Aorta (tissue), 5 donors: ENCODE measurements at regions not wholly inside any gene's neighbourhood (a gene's known extent, or its start where the extent isn't known, plus 50 kb on each side); places are given as distances from the start of the nearest gene placed in this dataset.

ENCODE experiments used
- ATAC-seq: fragments of 200-7000 bp; cut with Tn5 transposase; one replicate; pipeline ENCODE4 v1.9.1; 2022; ENCODE audit warnings: moderate library complexity; ENCODE audit not compliant: low FRiP score
- DNase-seq, 2 donors: peaks; one replicate each; pipeline ENCODE4 v3.0.0-alpha.2; 2020
- H3K27ac ChIP-seq, 2 donors: one replicate each; pipeline ENCODE4 v1.5.1; 2013; ENCODE audit warnings: low read length in 2 of 2, mild to moderate bottlenecking in 2 of 2, moderate library complexity in 2 of 2, control low read depth in 1 of 2, inconsistent platforms in 1 of 2, low read depth in 1 of 2
- H3K27me3 ChIP-seq, 2 donors: one replicate each; pipeline ENCODE4 v1.6.1; 2013; ENCODE audit warnings: control low read depth in 1 of 2, low read length in 1 of 2, mild to moderate bottlenecking in 1 of 2, moderate library complexity in 1 of 2; ENCODE audit not compliant: insufficient read depth in 2 of 2, control insufficient read depth in 1 of 2
- H3K36me3 ChIP-seq, 2 donors: one replicate each; pipeline ENCODE4 v1.6.1; 2013; ENCODE audit warnings: control low read depth in 1 of 2, low read length in 1 of 2, mild to moderate bottlenecking in 1 of 2; ENCODE audit not compliant: insufficient read depth in 2 of 2, control insufficient read depth in 1 of 2
- H3K4me1 ChIP-seq, 2 donors: one replicate each; pipeline ENCODE4 v1.6.1; 2013; ENCODE audit warnings: low read length in 2 of 2, control low read depth in 1 of 2, mild to moderate bottlenecking in 1 of 2, moderate library complexity in 1 of 2; ENCODE audit not compliant: insufficient read depth in 2 of 2, control insufficient read depth in 1 of 2
- H3K4me3 ChIP-seq, 2 donors: one replicate each; pipeline ENCODE4 v1.5.1; 2013; ENCODE audit warnings: low read length in 2 of 2, control low read depth in 1 of 2, mild to moderate bottlenecking in 1 of 2
- H3K9me3 ChIP-seq: one replicate; pipeline ENCODE4 v1.6.1; 2013; ENCODE audit warnings: mild to moderate bottlenecking, low read length; ENCODE audit not compliant: control insufficient read depth
- WGBS, 2 donors: extraction: QIAGEN DNeasy Blood & Tissue Kit; methylation state at CpG; one replicate each; pipeline ENCODE4 v1.1.7; 2013; 5-methylcytosine and 5-hydroxymethylcytosine counted together
- intact Hi-C, 2 donors: fragments of 100-400 bp; cut with DNase I; formaldehyde crosslinking; loops; one replicate each; pipeline versions ENCODE4 v1.14.2 to v1.15.0; 2022
- donor health status: healthy with polysubstance abuse.
- donor health status: Bipolar disorder and iron deficiency.
- donor health status: DM: no; HTN: no; CAD: no.
- donor health status: DM: no; HTN: no; CAD: no.
- donor health status: DM: yes; HTN: yes; CAD: no.

GRCh38 chr7:84663224-84663623, 468.6 kb upstream of the SEMA3A start:
- Histone ChIP-seq H3K9me3 (no peaks in the 10 kb centered on the region), H3K27ac (no peak overlapping the region), H3K4me1 (peaks cover 0 to 6% of the 10 kb centered on the region in 2 donors), H3K4me3 (no peak overlapping the region), H3K27me3 (no peaks in the 10 kb centered on the region), H3K36me3 (no peaks in the 10 kb centered on the region)
- intact Hi-C loops, result no loop called here
- ATAC-seq (no peak), DNase-seq (no peak)
- WGBS, 2 donors, result 15 to 29% methylated on average over 1 of the region's 1 CpG

GRCh38 chr7:84658286-84658685, 463.7 kb upstream of the SEMA3A start:
- no peak overlapping the region for H3K4me3 ChIP-seq
- H3K9me3 ChIP-seq, result no peaks in the 10 kb centered on the region
- H3K27ac ChIP-seq, result no peak overlapping the region
- WGBS, 2 donors, result 81 to 92% methylated on average over 1 of the region's 1 CpG
- intact Hi-C loops, result no loop called here
- H3K4me1 ChIP-seq, result no peaks in the 10 kb centered on the region
- no peaks in the 10 kb centered on the region for H3K27me3 ChIP-seq
- DNase-seq (no peak), ATAC-seq (no peak)
- no peaks in the 10 kb centered on the region for H3K36me3 ChIP-seq

- H3K27ac ChIP-seq, result no peak overlapping the region
- no peaks in the 10 kb centered on the region for H3K9me3 ChIP-seq
- WGBS, 2 donors, result 65 to 83% methylated on average over 1 of the region's 1 CpG
- intact Hi-C loops, result no loop called here
- H3K27me3 ChIP-seq, result no peaks in the 10 kb centered on the region
- no peaks in the 10 kb centered on the region for H3K36me3 ChIP-seq
- ATAC-seq, result no peak
- H3K4me3 ChIP-seq, result no peak overlapping the region
- no peaks in the 10 kb centered on the region for H3K4me1 ChIP-seq
- no peak for DNase-seq
Measured at GRCh38 chr7:84654273-84654672, 459.7 kb upstream of the SEMA3A start.

GRCh38 chr7:84651876-84652275, 457.3 kb upstream of the SEMA3A start:
- no peaks in the 10 kb centered on the region for H3K36me3 ChIP-seq
- no peaks in the 10 kb centered on the region for H3K9me3 ChIP-seq
- DNase-seq (no peak), ATAC-seq (no peak)
- no peak overlapping the region for H3K27ac ChIP-seq
- no peak overlapping the region for H3K4me3 ChIP-seq
- WGBS, 2 donors, result 87 to 90% methylated on average over 3 of the region's 3 CpGs
- intact Hi-C loops, result no loop called here
- H3K27me3 ChIP-seq, result no peaks in the 10 kb centered on the region
- H3K4me1 ChIP-seq, result no peaks in the 10 kb centered on the region

GRCh38 chr7:84647797-84648757, 453.5 kb upstream of the SEMA3A start:
- Histone ChIP-seq H3K36me3 (no peaks in the 10 kb centered on the region), H3K4me1 (no peaks in the 10 kb centered on the region), H3K9me3 (no peaks in the 10 kb centered on the region), H3K27ac (no peak overlapping the region), H3K27me3 (no peaks in the 10 kb centered on the region), H3K4me3 (no peak overlapping the region)
- DNase-seq (no peak), ATAC-seq (no peak)
- 40 to 42% methylated on average over 2 of the region's 2 CpGs for WGBS, 2 donors
- intact Hi-C loops, result no loop called here

GRCh38 chr7:84642611-84643010, 448.0 kb upstream of the SEMA3A start:
- DNase-seq, result no peak
- no peak for ATAC-seq
- WGBS, 2 donors, result 87 to 92% methylated on average over 3 of the region's 3 CpGs
- H3K27ac ChIP-seq, result no peak overlapping the region
- no peak overlapping the region for H3K4me3 ChIP-seq
- peaks cover 0 to 2% of the 10 kb centered on the region in 2 donors for H3K4me1 ChIP-seq
- no peaks in the 10 kb centered on the region for H3K36me3 ChIP-seq
- intact Hi-C loops, result no loop called here
- H3K9me3 ChIP-seq, result no peaks in the 10 kb centered on the region
- H3K27me3 ChIP-seq, result no peaks in the 10 kb centered on the region

- no peak for DNase-seq
- H3K9me3 ChIP-seq, result no peaks in the 10 kb centered on the region
- no peaks in the 10 kb centered on the region for H3K27me3 ChIP-seq
- no peak overlapping the region for H3K27ac ChIP-seq
- ATAC-seq, result no peak
- intact Hi-C loops, result no loop called here
- peaks cover 0 to 2% of the 10 kb centered on the region in 2 donors for H3K4me1 ChIP-seq
- 64 to 68% methylated on average over 1 of the region's 1 CpG for WGBS, 2 donors
- H3K36me3 ChIP-seq, result no peaks in the 10 kb centered on the region
- no peak overlapping the region for H3K4me3 ChIP-seq
Measured at GRCh38 chr7:84640637-84641036, 446.0 kb upstream of the SEMA3A start.

- Histone ChIP-seq H3K27ac (no peak overlapping the region), H3K9me3 (no peaks in the 10 kb centered on the region), H3K27me3 (no peaks in the 10 kb centered on the region), H3K4me3 (no peak overlapping the region), H3K36me3 (no peaks in the 10 kb centered on the region), H3K4me1 (peaks cover 0 to 2% of the 10 kb centered on the region in 2 donors)
- intact Hi-C loops, result no loop called here
- DNase-seq (no peak), ATAC-seq (no peak)
Measured at GRCh38 chr7:84638339-84638697, 443.7 kb upstream of the SEMA3A start.
